Hepatocyte (in vitro differentiated cells): ENCODE measurements at regions not wholly inside any gene's neighbourhood (a gene's known extent, or its start where the extent isn't known, plus 50 kb on each side); places are given as distances from the start of the nearest gene placed in this dataset.

Source experiments
- EZH2 ChIP-seq: fragments of 200-600 bp; sonication (generic); IDR thresholded peaks from 2 replicates; pipeline ENCODE4 v1.6.1; 2016; ENCODE audit warnings: antibody characterized with exemption, mild to moderate bottlenecking, borderline replicate concordance
- EZH2phosphoT487 ChIP-seq: fragments of 200-600 bp; sonication (generic); IDR thresholded peaks from one replicate; pipeline ENCODE4 v1.6.1; 2018; ENCODE audit warnings: antibody characterized with exemption, mild to moderate bottlenecking, low read depth, moderate library complexity; ENCODE audit not compliant: unreplicated experiment, severe bottlenecking
- TF ChIP-seq, protein P1 (sequence below): fragments of 200-600 bp; sonication (generic); IDR thresholded peaks from 2 replicates; pipeline ENCODE4 v1.5.1; 2016; ENCODE audit warnings: antibody characterized with exemption, mild to moderate bottlenecking; ENCODE audit not compliant: poor library complexity

DNA sequence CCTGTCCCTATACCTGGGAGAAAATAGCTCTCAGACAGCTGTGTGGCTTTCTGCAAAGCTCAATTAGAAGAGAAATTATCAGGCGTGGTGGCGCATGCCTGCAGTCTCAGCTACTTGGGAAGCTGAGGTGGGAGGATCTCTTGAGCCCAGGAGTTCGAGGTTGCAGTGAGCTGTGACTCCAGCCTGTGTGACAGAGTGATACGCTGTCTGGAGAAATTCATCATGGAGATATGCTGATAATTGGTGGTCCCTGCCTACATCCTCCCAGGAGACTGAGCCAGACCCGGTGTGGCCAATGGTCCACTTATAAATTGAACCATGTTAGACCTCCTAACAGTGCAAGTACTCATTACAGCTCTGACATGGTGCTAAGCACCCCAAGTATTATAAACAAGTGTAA, 58.7 kb upstream of the ZNF599 start:
- TF ChIP-seq, protein P1, sequence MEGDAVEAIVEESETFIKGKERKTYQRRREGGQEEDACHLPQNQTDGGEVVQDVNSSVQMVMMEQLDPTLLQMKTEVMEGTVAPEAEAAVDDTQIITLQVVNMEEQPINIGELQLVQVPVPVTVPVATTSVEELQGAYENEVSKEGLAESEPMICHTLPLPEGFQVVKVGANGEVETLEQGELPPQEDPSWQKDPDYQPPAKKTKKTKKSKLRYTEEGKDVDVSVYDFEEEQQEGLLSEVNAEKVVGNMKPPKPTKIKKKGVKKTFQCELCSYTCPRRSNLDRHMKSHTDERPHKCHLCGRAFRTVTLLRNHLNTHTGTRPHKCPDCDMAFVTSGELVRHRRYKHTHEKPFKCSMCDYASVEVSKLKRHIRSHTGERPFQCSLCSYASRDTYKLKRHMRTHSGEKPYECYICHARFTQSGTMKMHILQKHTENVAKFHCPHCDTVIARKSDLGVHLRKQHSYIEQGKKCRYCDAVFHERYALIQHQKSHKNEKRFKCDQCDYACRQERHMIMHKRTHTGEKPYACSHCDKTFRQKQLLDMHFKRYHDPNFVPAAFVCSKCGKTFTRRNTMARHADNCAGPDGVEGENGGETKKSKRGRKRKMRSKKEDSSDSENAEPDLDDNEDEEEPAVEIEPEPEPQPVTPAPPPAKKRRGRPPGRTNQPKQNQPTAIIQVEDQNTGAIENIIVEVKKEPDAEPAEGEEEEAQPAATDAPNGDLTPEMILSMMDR = no peak
- no peak for TF ChIP-seq EZH2
- TF ChIP-seq EZH2phosphoT487 = no peak
